ENCODE measurements at regions not wholly inside any gene's neighbourhood (a gene's known extent, or its start where the extent isn't known, plus 50 kb on each side); places are given as distances from the start of the nearest gene placed in this dataset.

DNA sequence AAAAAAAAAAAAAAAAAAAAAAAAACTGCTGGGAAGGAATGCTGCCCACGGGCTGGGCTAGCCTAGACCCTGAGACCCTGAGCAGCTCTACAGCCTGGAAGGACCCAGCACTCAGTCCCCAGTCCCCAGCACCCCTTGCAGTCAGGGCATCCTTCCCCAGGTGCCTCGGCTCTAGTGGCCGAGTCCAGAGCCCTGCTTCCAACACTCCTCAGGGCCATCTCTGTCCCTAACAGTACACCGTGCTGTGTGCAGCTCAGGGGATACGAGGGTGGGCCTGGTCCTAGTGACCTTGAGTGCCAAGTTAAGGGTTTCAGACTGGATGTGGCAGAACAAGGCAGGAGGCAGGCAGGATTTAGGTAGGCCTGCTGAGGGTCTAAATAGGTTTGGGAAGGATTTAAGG lies 50.2 kb upstream of the LRP8 start:
- Histone ChIP-seq H3K27ac (no peak overlapping the region), H3K36me3 (no peaks in the 10 kb centered on the region), H3K27me3 (peaks cover 0 to 7% of the 10 kb centered on the region in 2 donors), H3K9me3 (no peaks in the 10 kb centered on the region), H3K4me1 (no peaks in the 10 kb centered on the region), H3K4me3 (no peak overlapping the region)
- DNase-seq (ENCODE audit: low spot score in 2 of 2): no peak
- 70 to 84% methylated on average over 5 of the region's 5 CpGs for WGBS, 2 donors
- TF ChIP-seq, protein P1, sequence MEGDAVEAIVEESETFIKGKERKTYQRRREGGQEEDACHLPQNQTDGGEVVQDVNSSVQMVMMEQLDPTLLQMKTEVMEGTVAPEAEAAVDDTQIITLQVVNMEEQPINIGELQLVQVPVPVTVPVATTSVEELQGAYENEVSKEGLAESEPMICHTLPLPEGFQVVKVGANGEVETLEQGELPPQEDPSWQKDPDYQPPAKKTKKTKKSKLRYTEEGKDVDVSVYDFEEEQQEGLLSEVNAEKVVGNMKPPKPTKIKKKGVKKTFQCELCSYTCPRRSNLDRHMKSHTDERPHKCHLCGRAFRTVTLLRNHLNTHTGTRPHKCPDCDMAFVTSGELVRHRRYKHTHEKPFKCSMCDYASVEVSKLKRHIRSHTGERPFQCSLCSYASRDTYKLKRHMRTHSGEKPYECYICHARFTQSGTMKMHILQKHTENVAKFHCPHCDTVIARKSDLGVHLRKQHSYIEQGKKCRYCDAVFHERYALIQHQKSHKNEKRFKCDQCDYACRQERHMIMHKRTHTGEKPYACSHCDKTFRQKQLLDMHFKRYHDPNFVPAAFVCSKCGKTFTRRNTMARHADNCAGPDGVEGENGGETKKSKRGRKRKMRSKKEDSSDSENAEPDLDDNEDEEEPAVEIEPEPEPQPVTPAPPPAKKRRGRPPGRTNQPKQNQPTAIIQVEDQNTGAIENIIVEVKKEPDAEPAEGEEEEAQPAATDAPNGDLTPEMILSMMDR (IDR thresholded peaks at IDR 0.05): no peak
- TF ChIP-seq POLR2A (IDR thresholded peaks at IDR 0.05) (no peak), EP300 (IDR thresholded peaks at IDR 0.05) (no peak)

DNA sequence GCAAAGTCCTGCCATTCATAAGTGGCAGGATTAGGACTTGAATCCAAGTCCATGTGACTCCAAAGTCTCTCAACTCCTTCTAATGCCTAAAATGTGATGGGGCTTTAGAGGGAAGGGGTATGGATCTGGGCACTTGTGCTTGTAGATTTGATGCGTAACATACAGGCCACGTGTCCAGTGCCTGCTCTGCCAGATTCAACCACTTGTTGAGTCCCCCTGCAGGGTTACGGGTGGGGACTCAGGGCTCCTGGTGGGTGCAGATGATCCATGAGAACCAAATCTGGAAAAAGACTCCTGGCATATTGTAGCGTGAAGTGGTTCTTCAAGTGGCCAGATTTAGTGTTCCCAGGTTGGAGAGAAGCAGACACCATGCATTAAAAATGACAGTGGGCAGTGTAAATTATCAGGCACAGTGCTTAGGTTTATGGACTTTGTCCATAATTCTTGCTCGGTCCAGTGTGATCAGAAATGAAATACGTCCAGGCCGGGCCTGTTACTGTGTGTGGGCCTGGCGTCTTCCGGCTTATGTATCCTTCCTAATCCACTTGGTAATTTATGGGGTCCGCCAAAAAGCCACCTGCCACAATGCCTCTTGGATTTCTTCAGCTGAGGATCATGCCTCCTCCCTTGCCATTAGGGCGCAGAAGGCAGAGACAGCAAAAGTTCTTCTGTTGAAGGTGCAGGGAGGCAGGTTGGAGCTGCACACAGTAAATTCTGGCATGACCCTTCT lies 51.2 kb upstream of the LRP8 start:
- Histone ChIP-seq H3K4me3 (no peak overlapping the region), H3K4me1 (no peaks in the 10 kb centered on the region), H3K27ac (no peak overlapping the region), H3K9me3 (no peaks in the 10 kb centered on the region), H3K36me3 (no peaks in the 10 kb centered on the region), H3K27me3 (peaks cover 0 to 7% of the 10 kb centered on the region in 2 donors)
- DNase-seq (ENCODE audit: low spot score in 2 of 2): no peak
- 93 to 95% methylated on average over 11 of the region's 11 CpGs for WGBS, 2 donors
- TF ChIP-seq POLR2A (IDR thresholded peaks at IDR 0.05) (no peak), EP300 (IDR thresholded peaks at IDR 0.05) (no peak)
- TF ChIP-seq, protein P1 (IDR thresholded peaks at IDR 0.05): no peak

DNA sequence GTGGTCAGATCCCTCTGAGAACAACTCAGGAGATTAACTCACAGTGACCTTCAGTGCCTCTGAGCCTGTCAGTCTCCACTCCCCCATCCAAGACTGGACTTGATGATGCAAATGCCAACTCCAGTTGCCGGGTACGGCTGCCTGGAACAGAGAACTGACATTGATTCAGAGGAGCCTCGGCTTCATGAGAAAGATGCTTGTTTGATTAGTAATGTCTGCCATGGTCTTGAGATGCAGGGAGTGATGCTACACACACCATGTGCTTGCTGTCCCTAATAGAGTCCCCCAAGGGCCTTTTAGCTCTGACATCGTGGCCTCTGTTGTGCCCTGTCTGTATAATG lies 51.8 kb upstream of the LRP8 start:
- no peak overlapping the region for H3K4me3 ChIP-seq
- H3K4me1 ChIP-seq: no peaks in the 10 kb centered on the region
- whole genome bisulfite sequencing, 2 donors: 74 to 78% methylated on average over 4 of the region's 4 CpGs
- no peak overlapping the region for H3K27ac ChIP-seq
- no peaks in the 10 kb centered on the region for H3K9me3 ChIP-seq
- no peak for DNase-seq (ENCODE audit: low spot score in 2 of 2)
- peaks cover 0 to 7% of the 10 kb centered on the region in 2 donors for H3K27me3 ChIP-seq
- H3K36me3 ChIP-seq: no peaks in the 10 kb centered on the region
- no peak for TF ChIP-seq POLR2A (IDR thresholded peaks at IDR 0.05)
- TF ChIP-seq, protein P1 (IDR thresholded peaks at IDR 0.05): no peak
- no peak for TF ChIP-seq EP300 (IDR thresholded peaks at IDR 0.05)

DNA sequence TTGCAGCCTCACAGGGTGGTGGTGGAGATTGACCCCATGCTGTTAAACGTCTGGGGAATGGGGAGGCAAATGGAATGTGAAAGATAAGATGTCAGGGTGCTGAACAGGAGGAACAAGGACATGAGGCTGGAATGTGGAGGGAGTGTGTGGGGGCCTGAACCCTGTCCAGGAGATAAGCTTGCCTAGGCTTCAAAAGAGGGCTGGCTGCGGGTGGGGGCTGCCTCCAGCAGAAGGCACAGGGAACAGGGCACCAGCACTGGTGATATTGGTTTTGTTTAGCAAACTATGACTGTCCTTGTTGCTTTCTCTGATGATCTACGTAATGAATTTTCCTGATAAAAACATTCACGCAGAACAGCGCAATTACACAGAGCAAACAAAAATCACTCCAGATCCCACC lies 52.4 kb upstream of the LRP8 start:
- Histone ChIP-seq H3K27me3 (peaks cover 0 to 7% of the 10 kb centered on the region in 2 donors), H3K4me1 (no peaks in the 10 kb centered on the region), H3K27ac (no peak overlapping the region), H3K36me3 (no peaks in the 10 kb centered on the region), H3K4me3 (no peak overlapping the region), H3K9me3 (no peaks in the 10 kb centered on the region)
- DNase-seq (ENCODE audit: low spot score in 2 of 2): no peak
- TF ChIP-seq EP300 (IDR thresholded peaks at IDR 0.05): no peak
- WGBS, 2 donors: 80 to 84% methylated on average over 5 of the region's 5 CpGs

DNA sequence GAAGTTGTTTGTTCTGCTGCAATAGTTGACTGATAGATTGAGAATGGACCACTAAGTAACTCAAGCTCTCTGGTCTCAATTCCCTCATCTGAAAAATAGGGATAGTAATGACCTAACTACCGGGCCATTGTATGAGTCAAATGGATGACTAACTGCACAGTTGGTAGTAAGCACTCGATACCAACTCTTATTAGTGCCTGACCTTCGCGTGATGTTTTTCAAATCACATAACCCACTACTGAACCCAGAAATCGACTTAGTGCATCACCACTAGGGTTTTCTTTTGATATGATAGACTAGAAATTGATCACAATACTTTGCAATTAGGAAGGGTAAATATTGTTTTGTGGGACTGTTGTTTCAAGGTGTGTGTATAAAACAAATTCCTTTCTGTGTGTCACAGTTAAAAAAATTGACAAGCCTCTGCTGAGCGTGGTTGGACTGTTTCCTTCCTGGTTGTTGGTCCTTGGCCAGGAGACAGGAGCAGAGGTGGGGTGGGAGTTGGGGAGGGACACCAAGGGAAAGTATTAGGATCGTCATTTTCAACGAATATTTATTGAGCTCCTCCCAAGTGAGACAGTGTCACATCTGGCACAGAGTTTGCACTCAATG lies 54.0 kb upstream of the LRP8 start:
- 71% methylated on average over 8 of the region's 8 CpGs for WGBS, 2 donors
- peaks cover 0 to 5% (median 0%) of the 10 kb centered on the region in 4 donors for H3K9me3 ChIP-seq
- no peak overlapping the region for H3K27ac ChIP-seq
- H3K27me3 ChIP-seq: peaks cover 0 to 7% of the 10 kb centered on the region in 2 donors
- TF ChIP-seq, protein P1 (IDR thresholded peaks at IDR 0.05): no peak
- no peak for TF ChIP-seq POLR2A (IDR thresholded peaks at IDR 0.05)
- no peak for TF ChIP-seq EP300 (IDR thresholded peaks at IDR 0.05)
- H3K4me3 ChIP-seq: no peak overlapping the region
- no peak for DNase-seq (ENCODE audit: low spot score in 2 of 2)
- H3K4me1 ChIP-seq: no peaks in the 10 kb centered on the region
- H3K36me3 ChIP-seq: no peaks in the 10 kb centered on the region

Data from tibial nerve (tissue), 4 donors.